GM12878 (cell line): ENCODE measurements at regions not wholly inside any gene's neighbourhood (a gene's known extent, or its start where the extent isn't known, plus 50 kb on each side); places are given as distances from the start of the nearest gene placed in this dataset.

ENCODE experiments used
- CREB1 ChIP-seq: IDR thresholded peaks from 2 replicates; pipeline ENCODE4 v1.6.1; 2012; ENCODE audit warnings: low read depth, mild to moderate bottlenecking, inconsistent platforms
- E4F1 ChIP-seq: fragments of 450-650 bp; IDR thresholded peaks from 2 replicates; pipeline ENCODE4 v1.6.1; 2018; ENCODE audit warnings: borderline replicate concordance, mild to moderate bottlenecking; ENCODE audit not compliant: partially characterized antibody
- HDAC6 ChIP-seq: fragments of 200-600 bp; sonication (generic); IDR thresholded peaks from one replicate; pipeline ENCODE4 v1.8.0; 2017; ENCODE audit warnings: antibody characterized with exemption; ENCODE audit not compliant: unreplicated experiment
- MLLT1 ChIP-seq: fragments of 450-650 bp; IDR thresholded peaks from 2 replicates; pipeline ENCODE4 v1.6.1; 2016; ENCODE audit warnings: mild to moderate bottlenecking
- MTA2 ChIP-seq: fragments of 450-650 bp; IDR thresholded peaks from 2 replicates; pipeline ENCODE4 v1.6.1; 2016; ENCODE audit warnings: low read depth, mild to moderate bottlenecking, moderate library complexity
- NBN ChIP-seq: fragments of 450-650 bp; IDR thresholded peaks from 2 replicates; pipeline ENCODE4 v1.6.1; 2016
- RUNX3 ChIP-seq: IDR thresholded peaks from 2 replicates; pipeline ENCODE4 v1.6.1; 2012; ENCODE audit warnings: low read length, inconsistent platforms
- ZBTB11 ChIP-seq: fragments of 450-650 bp; formaldehyde crosslinking; IDR thresholded peaks from 2 replicates; pipeline ENCODE4 v1.5.0; 2022; ENCODE audit warnings: mild to moderate bottlenecking, missing genetic modification characterization

GRCh38 chr3:137294139-137294538 lies 336.4 kb downstream of the IL20RB start (continued):
- no peak for TF ChIP-seq E4F1
- no peak for TF ChIP-seq CREB1
- no peak for TF ChIP-seq NBN
- TF ChIP-seq HDAC6 = no peak
- TF ChIP-seq MTA2 = no peak
- TF ChIP-seq RUNX3 = no peak
- TF ChIP-seq MLLT1 = no peak
- TF ChIP-seq ZBTB11 (CRISPR knock-in tag) = no peak
